SK-N-MC (cell line): ENCODE measurements at regions not wholly inside any gene's neighbourhood (a gene's known extent, or its start where the extent isn't known, plus 50 kb on each side); places are given as distances from the start of the nearest gene placed in this dataset.

Experiments used
- DNase-seq: peaks from one replicate; pipeline ENCODE4 v3.0.0-alpha.2; 2011; ENCODE audit warnings: low read depth, low spot score
- H3K27ac ChIP-seq: fragments of 200-600 bp; sonication (generic); 2 replicates; pipeline ENCODE4 v1.5.1; 2016; ENCODE audit warnings: mixed run types
- H3K36me3 ChIP-seq: fragments of 200-600 bp; sonication (generic); 2 replicates; pipeline ENCODE4 v1.6.1; 2017; ENCODE audit warnings: antibody characterized with exemption, low read length, mixed read lengths; ENCODE audit not compliant: insufficient read depth
- H3K4me3 ChIP-seq: fragments of 200-600 bp; sonication (generic); 2 replicates; pipeline ENCODE4 v1.5.1; 2016
- H3K9ac ChIP-seq: fragments of 200-600 bp; sonication (generic); 2 replicates; pipeline ENCODE4 v1.8.0; 2017; ENCODE audit warnings: mixed run types, mixed read lengths; ENCODE audit not compliant: insufficient read length
- H3K9me3 ChIP-seq: fragments of 200-600 bp; sonication (generic); 2 replicates; pipeline ENCODE4 v1.6.1; 2017; ENCODE audit warnings: low read depth, mild to moderate bottlenecking, antibody characterized with exemption, low read length, moderate library complexity, mixed read lengths
- EZH2 ChIP-seq: fragments of 200-600 bp; sonication (generic); IDR thresholded peaks from one replicate; pipeline ENCODE4 v1.6.1; 2017; ENCODE audit warnings: antibody characterized with exemption
- FOXP2 ChIP-seq: optimal IDR thresholded peaks from 2 replicates; pipeline ENCODE3; 2011; ENCODE audit warnings: mild to moderate bottlenecking, moderate library complexity; ENCODE audit not compliant: insufficient read depth; ENCODE audit errors: extremely low read length, control extremely low read depth
- POLR2AphosphoS5 ChIP-seq: IDR thresholded peaks from 2 replicates; pipeline ENCODE4 v1.6.1; 2012; ENCODE audit warnings: mild to moderate bottlenecking, low read depth, low read length, borderline replicate concordance

DNA sequence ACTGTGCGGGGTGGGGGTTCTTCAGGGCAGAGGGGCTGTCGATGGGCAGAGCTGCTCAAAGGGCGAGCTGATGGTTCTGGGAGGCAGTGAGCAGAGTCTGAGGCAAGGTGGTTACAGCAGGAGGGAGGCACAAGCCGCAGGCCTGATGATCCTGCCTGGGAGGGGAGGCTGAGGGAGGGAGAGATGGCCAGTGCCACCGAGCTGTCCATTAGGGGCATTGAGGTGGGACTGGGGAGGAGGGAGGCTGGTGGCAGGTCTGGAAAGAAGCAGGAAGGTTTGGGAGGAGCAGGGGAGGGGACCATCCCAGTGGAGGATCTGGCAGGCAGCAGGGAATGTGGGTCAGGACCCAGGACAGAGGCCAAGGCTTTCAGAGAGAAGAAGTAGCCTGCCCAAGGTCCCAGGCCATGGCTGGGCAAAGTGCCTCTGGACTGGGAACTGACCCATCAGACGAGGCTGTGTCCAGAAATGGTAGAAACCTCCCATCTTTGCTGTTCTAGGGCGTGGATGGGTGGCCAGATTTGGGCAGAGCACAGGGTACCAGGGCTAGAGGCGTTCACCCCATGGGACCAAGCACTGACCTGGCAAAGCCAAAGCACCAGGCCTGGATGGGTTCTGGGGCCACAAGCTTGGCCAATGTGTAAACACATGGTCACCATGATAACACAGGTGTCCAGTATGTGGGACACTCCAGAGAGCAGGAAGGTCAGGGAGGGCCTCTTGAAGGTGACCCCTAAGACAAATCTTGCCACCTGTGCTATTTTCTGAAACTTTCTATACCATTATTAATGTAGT lies 55.5 kb downstream of the INHBB start:
- no peak for DNase-seq
- no peak overlapping the region for H3K9ac ChIP-seq
- H3K27ac ChIP-seq = no peak overlapping the region
- H3K4me3 ChIP-seq = no peak overlapping the region
- no peaks in the 10 kb centered on the region for H3K36me3 ChIP-seq
- no peaks in the 10 kb centered on the region for H3K9me3 ChIP-seq
- TF ChIP-seq POLR2AphosphoS5 (no peak), EZH2 (no peak), FOXP2 (no peak)

DNA sequence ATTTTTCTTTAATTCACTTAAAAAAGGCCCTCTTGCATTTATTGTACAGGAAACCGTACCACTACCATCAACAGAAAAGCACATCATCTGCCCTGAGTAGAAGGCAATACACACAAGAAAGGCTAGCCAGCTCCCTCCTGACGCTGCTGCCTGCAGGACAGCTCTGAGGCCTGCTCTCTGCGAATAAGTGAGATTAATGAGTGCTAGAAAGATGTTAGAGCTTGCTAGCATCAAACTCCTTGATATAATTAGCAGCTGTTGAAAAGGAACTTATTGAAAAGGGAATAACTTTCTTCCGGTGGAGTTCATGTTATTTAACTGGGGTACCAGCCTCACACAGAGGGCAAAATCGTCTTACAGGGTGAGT lies 56.1 kb downstream of the INHBB start:
- TF ChIP-seq EZH2 = no peak
- H3K36me3 ChIP-seq = no peaks in the 10 kb centered on the region
- H3K9ac ChIP-seq = no peak overlapping the region
- no peak overlapping the region for H3K4me3 ChIP-seq
- DNase-seq = no peak
- H3K27ac ChIP-seq = no peak overlapping the region
- no peaks in the 10 kb centered on the region for H3K9me3 ChIP-seq

DNA sequence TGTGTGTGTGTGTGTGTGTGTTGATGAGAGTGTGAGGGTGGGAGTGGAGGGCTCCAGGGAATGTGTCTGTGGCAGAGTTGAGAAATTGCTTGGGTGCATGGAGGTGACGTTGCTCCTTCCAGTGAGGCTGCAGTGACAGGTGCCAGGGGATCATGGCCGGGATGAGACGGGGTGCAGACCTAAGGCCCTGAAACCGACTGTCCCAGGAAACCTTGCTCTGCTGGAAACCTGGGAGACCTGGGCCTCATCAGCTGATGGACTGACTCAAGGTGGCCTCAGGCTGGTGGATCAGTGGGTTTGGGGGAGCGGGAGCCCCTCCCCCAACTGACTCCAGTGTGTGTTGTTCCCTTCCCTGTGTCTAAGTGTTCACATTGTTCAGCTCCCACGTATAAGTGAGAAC lies 56.6 kb downstream of the INHBB start:
- Histone ChIP-seq H3K36me3 (no peaks in the 10 kb centered on the region), H3K9ac (no peak overlapping the region), H3K27ac (no peak overlapping the region), H3K4me3 (no peak overlapping the region), H3K9me3 (no peaks in the 10 kb centered on the region)
- DNase-seq = no peak
- TF ChIP-seq POLR2AphosphoS5 = no peak
- no peak for TF ChIP-seq FOXP2
- no peak for TF ChIP-seq EZH2

DNA sequence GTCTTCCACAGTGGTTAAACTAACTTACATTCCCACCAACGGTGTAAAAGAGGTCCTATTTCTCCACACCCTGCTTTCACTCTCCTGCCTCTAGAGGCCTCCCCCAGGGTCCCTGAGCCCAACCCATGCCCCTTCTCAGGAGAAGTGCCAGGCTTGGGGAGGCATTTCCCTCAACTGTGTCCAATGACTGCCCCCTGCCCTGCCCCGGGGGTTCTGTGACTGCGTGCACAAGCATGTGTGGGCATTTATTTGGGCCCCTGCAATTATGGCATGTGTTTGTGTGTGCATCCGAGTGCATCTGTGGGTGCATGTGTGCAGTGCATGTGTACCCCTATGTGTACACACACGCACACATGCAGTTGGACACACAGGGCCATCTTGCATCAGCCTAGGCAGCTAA lies 57.3 kb downstream of the INHBB start:
- TF ChIP-seq POLR2AphosphoS5 = no peak
- no peak for TF ChIP-seq FOXP2
- TF ChIP-seq EZH2 = no peak
- no peak overlapping the region for H3K9ac ChIP-seq
- no peaks in the 10 kb centered on the region for H3K9me3 ChIP-seq
- DNase-seq = no peak
- H3K4me3 ChIP-seq = no peak overlapping the region
- H3K27ac ChIP-seq = no peak overlapping the region
- H3K36me3 ChIP-seq = no peaks in the 10 kb centered on the region

DNA sequence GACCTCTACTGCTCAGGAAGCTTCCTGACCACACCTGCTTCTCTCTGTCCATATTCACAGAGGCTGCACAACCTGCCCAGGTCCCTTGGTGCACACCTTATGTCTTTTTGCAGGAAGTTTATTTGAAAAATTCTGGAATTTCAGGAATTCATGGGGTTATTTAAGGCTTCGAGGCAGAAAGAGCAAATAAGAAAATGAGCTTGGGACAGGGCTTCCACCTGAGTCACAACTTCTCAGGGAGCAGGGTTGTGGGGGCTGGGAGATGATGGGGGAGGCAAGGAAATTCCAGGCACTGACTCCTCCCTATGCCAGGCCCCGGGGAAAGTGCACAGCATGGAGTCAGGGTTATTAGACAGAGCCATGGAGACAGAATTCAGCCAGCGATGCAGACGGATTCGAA lies 57.7 kb downstream of the INHBB start:
- Histone ChIP-seq H3K36me3 (no peaks in the 10 kb centered on the region), H3K9ac (no peak overlapping the region), H3K4me3 (no peak overlapping the region), H3K27ac (no peak overlapping the region), H3K9me3 (0 out of 2 replicates have a peak, but pooled peaks cover under 1% of the 10 kb centered on the region)
- TF ChIP-seq EZH2 (no peak), FOXP2 (no peak), POLR2AphosphoS5 (no peak)
- no peak for DNase-seq

DNA sequence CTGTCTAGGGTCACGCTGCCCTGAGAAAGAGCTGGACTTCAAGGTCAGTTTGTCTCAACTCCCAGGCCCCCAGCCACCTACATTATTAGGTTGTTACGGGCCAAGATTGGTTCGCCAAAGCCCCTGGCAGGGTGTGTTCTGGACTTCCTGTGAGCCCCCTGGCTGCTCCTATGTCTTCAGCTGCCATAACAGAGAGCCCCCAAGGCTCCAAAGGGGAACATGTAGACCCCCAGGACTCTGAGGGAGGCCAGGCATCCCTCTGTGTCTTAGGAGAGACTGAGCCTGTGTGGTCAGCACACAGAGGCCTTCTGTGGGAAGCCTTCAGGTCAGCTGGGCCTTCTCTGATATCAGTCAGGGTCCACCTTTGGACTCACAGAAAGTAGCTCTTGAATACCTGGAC lies 58.3 kb downstream of the INHBB start:
- Histone ChIP-seq H3K27ac (no peak overlapping the region), H3K36me3 (no peaks in the 10 kb centered on the region), H3K4me3 (no peak overlapping the region), H3K9ac (no peak overlapping the region), H3K9me3 (0 out of 2 replicates have a peak, but pooled peaks cover 3% of the 10 kb centered on the region)
- TF ChIP-seq POLR2AphosphoS5 (no peak), FOXP2 (no peak), EZH2 (no peak)
- no peak for DNase-seq

DNA sequence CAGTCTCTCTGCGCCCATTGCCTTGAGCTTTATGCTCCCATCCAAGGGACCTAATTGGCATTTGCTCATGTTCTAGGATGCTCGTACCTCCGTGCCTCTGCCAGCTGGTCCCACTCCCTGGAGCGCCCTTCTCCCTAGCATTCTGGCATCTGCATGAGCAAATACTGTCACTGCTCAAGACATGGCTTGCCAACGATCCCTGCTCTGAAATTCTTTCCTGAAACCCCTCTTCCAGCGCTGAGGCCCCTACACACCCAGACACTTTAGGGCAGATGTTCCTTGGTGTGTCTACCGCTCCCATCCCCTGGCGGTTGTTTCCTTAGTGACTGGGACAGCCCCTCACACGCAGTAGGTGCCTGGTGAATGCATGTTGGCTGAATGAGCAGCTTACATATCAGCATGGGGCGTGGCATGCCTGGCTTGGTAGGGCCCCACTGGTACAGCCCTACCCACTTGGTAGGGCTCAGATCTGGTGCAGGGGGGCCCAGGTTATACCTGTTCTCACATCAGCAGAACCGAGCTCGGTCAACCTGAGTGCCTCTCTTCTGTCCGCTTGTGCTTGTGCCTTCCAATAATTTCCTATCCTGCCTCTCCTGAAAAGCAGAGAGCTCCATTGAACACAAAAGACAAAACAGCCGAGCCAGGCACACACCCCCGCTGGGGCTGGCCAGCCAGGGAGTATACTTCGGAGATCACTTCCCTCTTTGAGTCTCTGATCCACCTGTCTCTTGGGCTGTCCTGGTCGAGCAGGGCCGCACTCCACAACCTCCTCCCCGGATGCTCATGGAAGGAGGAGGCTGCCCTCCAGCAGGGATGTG lies 59.2 kb downstream of the INHBB start:
- TF ChIP-seq POLR2AphosphoS5 (no peak), FOXP2 (no peak), EZH2 (no peak)
- no peak overlapping the region for H3K27ac ChIP-seq
- H3K9ac ChIP-seq = no peak overlapping the region
- no peaks in the 10 kb centered on the region for H3K36me3 ChIP-seq
- no peak for DNase-seq
- 0 out of 2 replicates have a peak, but pooled peaks cover 3% of the 10 kb centered on the region for H3K9me3 ChIP-seq
- no peak overlapping the region for H3K4me3 ChIP-seq

- no peak for TF ChIP-seq FOXP2
- no peak for TF ChIP-seq EZH2
- TF ChIP-seq POLR2AphosphoS5 = no peak
- no peak overlapping the region for H3K4me3 ChIP-seq
- no peaks in the 10 kb centered on the region for H3K36me3 ChIP-seq
- no peak overlapping the region for H3K9ac ChIP-seq
- H3K9me3 ChIP-seq = 0 out of 2 replicates have a peak, but pooled peaks cover 3% of the 10 kb centered on the region
- H3K27ac ChIP-seq = no peak overlapping the region
- DNase-seq = no peak
These were observed 59.8 kb downstream of the INHBB start for GRCh38 chr2:120405759-120406099.

DNA sequence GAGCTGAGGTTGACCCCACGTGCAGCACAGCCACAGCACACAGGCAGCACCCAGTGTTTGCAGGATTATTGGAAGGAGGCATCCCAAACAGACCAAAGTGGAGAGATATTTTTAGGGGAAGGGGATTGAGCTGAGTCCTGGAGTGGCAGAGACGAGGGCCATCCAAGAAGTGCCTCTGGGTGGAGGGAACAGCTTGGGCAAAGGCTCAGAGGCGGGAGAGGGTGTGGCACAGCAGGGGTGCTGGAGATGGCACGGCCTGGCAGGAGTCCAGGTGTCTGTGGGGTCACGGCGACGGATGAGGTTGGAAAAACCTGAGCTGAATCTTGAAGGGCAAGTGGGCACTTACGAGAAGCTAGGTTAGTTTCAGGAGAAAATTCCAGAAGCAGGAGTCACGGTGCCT lies 60.6 kb downstream of the INHBB start:
- Histone ChIP-seq H3K36me3 (no peaks in the 10 kb centered on the region), H3K9ac (no peak overlapping the region), H3K4me3 (no peak overlapping the region), H3K27ac (no peak overlapping the region), H3K9me3 (0 out of 2 replicates have a peak, but pooled peaks cover 3% of the 10 kb centered on the region)
- TF ChIP-seq POLR2AphosphoS5 (no peak), EZH2 (no peak), FOXP2 (no peak)
- no peak for DNase-seq
